HG03039 (cell line): ENCODE measurements at regions not wholly inside any gene's neighbourhood (a gene's known extent, or its start where the extent isn't known, plus 50 kb on each side); places are given as distances from the start of the nearest gene placed in this dataset.

Source experiments
- ATAC-seq: cut with Tn5 transposase; IDR thresholded peaks from one replicate; pipeline ENCODE4 v1.9.1; 2021; ENCODE audit warnings: mild to moderate bottlenecking, moderate library complexity; ENCODE audit not compliant: unreplicated experiment

DNA sequence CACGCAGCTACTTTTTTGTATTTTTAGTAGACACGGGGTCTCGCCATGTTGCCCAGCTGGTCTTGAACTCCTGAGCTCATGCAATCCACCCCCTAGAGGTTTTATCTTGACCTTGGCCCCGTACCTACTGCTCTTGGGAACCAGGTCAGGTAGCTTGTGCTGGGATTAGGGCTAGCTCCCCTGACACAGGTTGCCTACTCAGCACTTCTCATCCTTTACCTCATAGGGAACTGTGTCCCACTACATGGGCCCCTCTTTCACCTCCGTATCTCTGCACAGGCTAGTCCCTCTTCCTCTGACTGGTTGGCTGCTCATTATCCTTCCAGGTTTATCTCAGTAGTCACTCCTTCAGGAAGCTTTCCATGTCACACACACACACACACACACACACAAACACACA, 58.0 kb upstream of the ITPRID1 start:
- ATAC-seq, result no peak

- ATAC-seq, result no peak
Observed at GRCh38 chr7:31456646-31457368, 57.1 kb upstream of the ITPRID1 start.

DNA sequence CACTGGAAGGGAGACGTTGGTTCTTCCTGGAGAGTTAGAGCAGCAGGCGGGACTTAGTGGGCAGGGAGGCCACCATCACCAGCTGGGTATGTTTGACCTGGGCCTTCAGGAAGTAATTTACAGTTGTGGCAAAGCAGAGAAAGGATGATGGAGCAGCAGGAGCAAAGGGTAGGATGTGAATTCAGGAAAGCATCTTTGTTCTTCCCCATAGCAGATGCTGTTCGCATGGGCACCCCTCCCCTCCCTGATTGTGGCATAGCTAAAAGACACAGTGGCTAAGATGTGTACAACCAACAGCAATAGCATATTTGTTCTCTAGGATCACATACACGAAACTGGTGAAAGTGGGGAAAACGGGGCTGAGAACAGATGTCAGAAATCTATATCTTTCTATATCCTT, 56.3 kb upstream of the ITPRID1 start:
- no peak for ATAC-seq

- no peak for ATAC-seq
Observed at GRCh38 chr7:31458203-31458602, 55.7 kb upstream of the ITPRID1 start.

DNA sequence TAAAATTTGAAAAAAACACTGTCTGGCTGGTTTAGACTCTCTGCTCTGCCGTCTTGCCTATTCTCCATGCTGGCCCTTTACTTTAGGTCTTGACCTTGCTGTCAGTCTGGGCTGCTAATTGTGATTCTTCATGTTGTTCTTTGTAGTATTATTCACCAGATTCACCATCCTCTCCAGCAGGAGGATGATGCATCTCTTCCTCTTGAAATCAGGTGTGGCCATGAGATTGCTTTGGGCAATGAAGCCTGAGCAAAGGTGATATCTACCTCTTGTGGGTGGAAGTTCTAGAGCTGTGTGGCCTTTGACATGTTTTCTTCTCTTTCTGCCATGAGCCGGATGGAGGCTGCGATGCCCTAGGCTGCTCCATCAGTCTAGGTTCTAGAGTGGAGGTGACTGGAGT, 51.3 kb upstream of the ITPRID1 start:
- ATAC-seq, result no peak
